HEK293 (cell line): ENCODE measurements at regions not wholly inside any gene's neighbourhood (a gene's known extent, or its start where the extent isn't known, plus 50 kb on each side); places are given as distances from the start of the nearest gene placed in this dataset.

Experiments used
- CTCF ChIA-PET: fragments of 350-600 bp; formaldehyde crosslinking; extraction: SDS; loops from one replicate; lab custom pipeline; 2021; ENCODE audit warnings: antibody characterized with exemption; lab: Yijun Ruan, JAX
- POLR2A ChIA-PET: fragments of 300-600 bp; formaldehyde crosslinking; extraction: SDS; loops from one replicate; lab custom pipeline; 2020; ENCODE audit warnings: antibody characterized with exemption, inconsistent platforms; lab: Yijun Ruan, JAX
- H3K27ac ChIP-seq: fragments of 200-500 bp; sonication (Bioruptor generic); 2 replicates; pipeline ENCODE4 v1.5.1; 2014; ENCODE audit warnings: low read depth, low read length, control low read depth, inconsistent platforms; ENCODE audit errors: extremely low read depth
- H3K36me3 ChIP-seq, 2 experiments: fragments of 200-500 bp in 1 of 2; sonication (Bioruptor generic) in 1 of 2; 1 replicate in 1 of 2; 2 replicates in 1 of 2; pipeline ENCODE4 v1.5.1; 2014 to 2017; ENCODE audit warnings: inconsistent platforms in 2 of 2, low read length in 2 of 2; ENCODE audit not compliant: control insufficient read depth in 2 of 2, insufficient read depth in 1 of 2
- H3K4me1 ChIP-seq: fragments of 200-500 bp; sonication (Bioruptor generic); 2 replicates; pipeline ENCODE4 v1.5.1; 2014; ENCODE audit warnings: mild to moderate bottlenecking, low read length, inconsistent platforms; ENCODE audit not compliant: control insufficient read depth, insufficient read depth
- H3K4me3 ChIP-seq: 2 replicates; pipeline ENCODE4 v1.5.1; 2011; ENCODE audit warnings: low read depth, mild to moderate bottlenecking, control low read depth, low read length, moderate library complexity
- H3K9me3 ChIP-seq: fragments of 200-500 bp; sonication (Bioruptor generic); 2 replicates; pipeline ENCODE4 v1.5.1; 2014; ENCODE audit warnings: low read depth, low read length, inconsistent platforms; ENCODE audit not compliant: control insufficient read depth, insufficient read depth
- AEBP2 ChIP-seq: fragments of 450-650 bp; formaldehyde crosslinking; IDR thresholded peaks from 2 replicates; pipeline ENCODE4 v1.5.1; 2016; ENCODE audit warnings: missing biosample characterization, missing genetic modification characterization, borderline replicate concordance
- BCL11B ChIP-seq: fragments of 450-650 bp; formaldehyde crosslinking; IDR thresholded peaks from 2 replicates; pipeline ENCODE4 v1.5.1; 2016; ENCODE audit warnings: low read depth, missing biosample characterization, missing genetic modification characterization
- EGR2 ChIP-seq: fragments of 450-650 bp; formaldehyde crosslinking; IDR thresholded peaks from 2 replicates; pipeline ENCODE4 v1.5.1; 2016; ENCODE audit warnings: low read depth, missing biosample characterization, missing genetic modification characterization
- ELK4 ChIP-seq: IDR thresholded peaks from 2 replicates; pipeline ENCODE4 v1.6.1; 2011; ENCODE audit warnings: mild to moderate bottlenecking, low read depth, low read length, borderline replicate concordance
- FEZF1 ChIP-seq: fragments of 450-650 bp; formaldehyde crosslinking; IDR thresholded peaks from 2 replicates; pipeline ENCODE4 v1.5.1; 2016; ENCODE audit warnings: missing biosample characterization, missing genetic modification characterization
- KLF10 ChIP-seq: fragments of 450-650 bp; IDR thresholded peaks from 2 replicates; pipeline ENCODE4 v1.5.1; 2018; ENCODE audit warnings: missing biosample characterization, mild to moderate bottlenecking, missing genetic modification characterization
- SCRT1 ChIP-seq: fragments of 450-650 bp; formaldehyde crosslinking; IDR thresholded peaks from 2 replicates; pipeline ENCODE4 v1.5.1; 2016; ENCODE audit warnings: missing biosample characterization, missing genetic modification characterization, borderline replicate concordance
- ZBTB1 ChIP-seq: fragments of 450-650 bp; formaldehyde crosslinking; IDR thresholded peaks from 2 replicates; pipeline ENCODE4 v1.5.1; 2016; ENCODE audit warnings: missing biosample characterization, missing genetic modification characterization
- ZFP69B ChIP-seq: fragments of 450-650 bp; formaldehyde crosslinking; IDR thresholded peaks from 2 replicates; pipeline ENCODE4 v1.5.1; 2016; ENCODE audit warnings: missing biosample characterization, missing genetic modification characterization
- ZNF148 ChIP-seq: fragments of 450-650 bp; formaldehyde crosslinking; IDR thresholded peaks from 2 replicates; pipeline ENCODE4 v1.5.0; 2017; ENCODE audit warnings: missing biosample characterization, missing genetic modification characterization, borderline replicate concordance
- ZNF155 ChIP-seq: fragments of 450-650 bp; formaldehyde crosslinking; IDR thresholded peaks from 2 replicates; pipeline ENCODE4 v1.5.1; 2016; ENCODE audit warnings: missing biosample characterization, missing genetic modification characterization
- ZNF169 ChIP-seq: fragments of 450-650 bp; formaldehyde crosslinking; IDR thresholded peaks from 2 replicates; pipeline ENCODE4 v1.5.1; 2016; ENCODE audit warnings: missing biosample characterization, missing genetic modification characterization
- ZNF184 ChIP-seq: fragments of 450-650 bp; IDR thresholded peaks from 2 replicates; pipeline ENCODE4 v1.5.1; 2018; ENCODE audit warnings: missing biosample characterization, mild to moderate bottlenecking, missing genetic modification characterization
- ZNF19 ChIP-seq: fragments of 450-650 bp; formaldehyde crosslinking; IDR thresholded peaks from 2 replicates; pipeline ENCODE4; 2016; ENCODE audit warnings: missing biosample characterization, missing genetic modification characterization, low read depth
- ZNF211 ChIP-seq: fragments of 450-650 bp; formaldehyde crosslinking; IDR thresholded peaks from 2 replicates; pipeline ENCODE4 v1.5.1; 2016; ENCODE audit warnings: low read depth, missing biosample characterization, missing genetic modification characterization
- ZNF239 ChIP-seq: fragments of 450-650 bp; formaldehyde crosslinking; IDR thresholded peaks from 2 replicates; pipeline ENCODE4 v1.5.1; 2016; ENCODE audit warnings: missing biosample characterization, missing genetic modification characterization
- ZNF350 ChIP-seq: fragments of 450-650 bp; formaldehyde crosslinking; IDR thresholded peaks from 2 replicates; pipeline ENCODE4 v1.5.0; 2017; ENCODE audit warnings: missing biosample characterization, mild to moderate bottlenecking, missing genetic modification characterization
- ZNF354C ChIP-seq: fragments of 450-650 bp; formaldehyde crosslinking; IDR thresholded peaks from 2 replicates; pipeline ENCODE4 v1.5.1; 2016; ENCODE audit warnings: missing biosample characterization, missing genetic modification characterization, low read depth, borderline replicate concordance
- ZNF362 ChIP-seq: fragments of 450-650 bp; formaldehyde crosslinking; IDR thresholded peaks from 2 replicates; pipeline ENCODE4 v1.5.1; 2016; ENCODE audit warnings: missing biosample characterization, missing genetic modification characterization
- ZNF398 ChIP-seq: fragments of 450-650 bp; formaldehyde crosslinking; IDR thresholded peaks from 2 replicates; pipeline ENCODE4 v1.5.1; 2017; ENCODE audit warnings: missing biosample characterization, missing genetic modification characterization
- ZNF416 ChIP-seq: fragments of 450-650 bp; formaldehyde crosslinking; IDR thresholded peaks from 2 replicates; pipeline ENCODE4 v1.5.1; 2016; ENCODE audit warnings: missing biosample characterization, missing genetic modification characterization
- ZNF473 ChIP-seq: fragments of 450-650 bp; formaldehyde crosslinking; IDR thresholded peaks from 2 replicates; pipeline ENCODE4 v1.5.1; 2017; ENCODE audit warnings: missing biosample characterization, missing genetic modification characterization
- ZNF558 ChIP-seq: fragments of 450-650 bp; formaldehyde crosslinking; IDR thresholded peaks from 2 replicates; pipeline ENCODE4 v1.5.1; 2016; ENCODE audit warnings: missing biosample characterization, missing genetic modification characterization
- ZNF626 ChIP-seq: fragments of 450-650 bp; sonication (Bioruptor Pico); formaldehyde crosslinking; IDR thresholded peaks from 2 replicates; pipeline ENCODE4 v1.5.1; 2018; ENCODE audit warnings: missing biosample characterization, missing genetic modification characterization, inconsistent platforms
- ZNF701 ChIP-seq: fragments of 450-650 bp; formaldehyde crosslinking; IDR thresholded peaks from 2 replicates; pipeline ENCODE4 v1.5.1; 2016; ENCODE audit warnings: missing biosample characterization, missing genetic modification characterization
- ZNF768 ChIP-seq: fragments of 450-650 bp; formaldehyde crosslinking; IDR thresholded peaks from 2 replicates; pipeline ENCODE4 v1.5.1; 2018; ENCODE audit warnings: missing biosample characterization, mild to moderate bottlenecking, missing genetic modification characterization
- ZNF777 ChIP-seq: fragments of 450-650 bp; formaldehyde crosslinking; IDR thresholded peaks from 2 replicates; pipeline ENCODE4 v1.5.1; 2017; ENCODE audit warnings: missing biosample characterization, missing genetic modification characterization, borderline replicate concordance
- ZSCAN30 ChIP-seq: fragments of 450-650 bp; IDR thresholded peaks from 2 replicates; pipeline ENCODE4 v1.5.1; 2018; ENCODE audit warnings: missing biosample characterization, mild to moderate bottlenecking, missing genetic modification characterization, moderate library complexity

GRCh38 chr12:21001778-21002177 lies 129.2 kb upstream of the SLCO1B1 start:
- Histone ChIP-seq H3K36me3 (no peaks in the 10 kb centered on the region), H3K9me3 (no peaks in the 10 kb centered on the region), H3K4me1 (no peaks in the 10 kb centered on the region), H3K27ac (no peak overlapping the region), H3K4me3 (no peak overlapping the region)
- ChIA-PET POLR2A (no interaction called here), CTCF (no interaction called here)
- no peak for TF ChIP-seq ZNF768 (tag by site-specific recombination)
- TF ChIP-seq ZNF155, result no peak
- no peak for TF ChIP-seq ZSCAN30 (tag by site-specific recombination)
- TF ChIP-seq ZNF558, result no peak
- TF ChIP-seq ZNF777, result no peak
- no peak for TF ChIP-seq ZNF354C (tag by site-specific recombination)
- TF ChIP-seq ZNF416, result no peak
- no peak for TF ChIP-seq ZNF148
- TF ChIP-seq ZNF239, result no peak
- no peak for TF ChIP-seq ZNF626 (tag by site-specific recombination)
- no peak for TF ChIP-seq FEZF1 (tag by site-specific recombination)
- TF ChIP-seq ZNF473, result no peak
- TF ChIP-seq ZBTB1 (tag by site-specific recombination), result no peak
- TF ChIP-seq, all 188 proteins: peak for 0

- ChIA-PET POLR2A (no interaction called here), CTCF (no interaction called here)
- Histone ChIP-seq H3K27ac (no peak overlapping the region), H3K4me1 (no peaks in the 10 kb centered on the region), H3K36me3 (no peaks in the 10 kb centered on the region), H3K4me3 (no peak overlapping the region), H3K9me3 (no peaks in the 10 kb centered on the region)
- no peak for TF ChIP-seq ZNF350
- TF ChIP-seq AEBP2 (tag by site-specific recombination), result no peak
- no peak for TF ChIP-seq ZNF701
- TF ChIP-seq ELK4, result no peak
- no peak for TF ChIP-seq ZNF211 (tag by site-specific recombination)
- TF ChIP-seq ZNF19 (tag by site-specific recombination), result no peak
- no peak for TF ChIP-seq EGR2
- no peak for TF ChIP-seq ZNF184
- no peak for TF ChIP-seq ZNF362 (tag by site-specific recombination)
- TF ChIP-seq SCRT1 (tag by site-specific recombination), result no peak
- TF ChIP-seq ZNF148, result no peak
- TF ChIP-seq ZFP69B (tag by site-specific recombination), result no peak
- TF ChIP-seq ZNF398 (tag by site-specific recombination), result no peak
- TF ChIP-seq BCL11B (tag by site-specific recombination), result no peak
- no peak for TF ChIP-seq KLF10 (tag by site-specific recombination)
- TF ChIP-seq ZNF169 (tag by site-specific recombination), result no peak
Observed at GRCh38 chr12:21025656-21026055, 105.3 kb upstream of the SLCO1B1 start.
